Stomach (tissue), 4 donors: ENCODE measurements at regions not wholly inside any gene's neighbourhood (a gene's known extent, or its start where the extent isn't known, plus 50 kb on each side); places are given as distances from the start of the nearest gene placed in this dataset.

ENCODE experiments used
- POLR2A ChIP-seq, 4 donors: fragments of 450-650 bp; IDR thresholded peaks; one replicate each; pipeline ENCODE4 v1.6.1; 2016; ENCODE audit warnings: antibody characterized with exemption in 4 of 4, control low read depth in 2 of 4, mild to moderate bottlenecking in 1 of 4, moderate library complexity in 1 of 4
- POLR2AphosphoS5 ChIP-seq, 3 donors: sonication (generic); formaldehyde crosslinking; IDR thresholded peaks; one replicate each; pipeline ENCODE4 v1.6.1; 2016; ENCODE audit warnings: antibody characterized with exemption in 3 of 3
- TF ChIP-seq, protein P1 (sequence below), 7 experiments: fragments of 450-650 bp in 4 of 7; fragments of 200-600 bp in 3 of 7; sonication (generic) in 3 of 7; IDR thresholded peaks; one replicate each; pipeline ENCODE4 v1.5.1; 2016 to 2019; ENCODE audit warnings: antibody characterized with exemption in 7 of 7, control low read depth in 2 of 7, mild to moderate bottlenecking in 1 of 7

DNA sequence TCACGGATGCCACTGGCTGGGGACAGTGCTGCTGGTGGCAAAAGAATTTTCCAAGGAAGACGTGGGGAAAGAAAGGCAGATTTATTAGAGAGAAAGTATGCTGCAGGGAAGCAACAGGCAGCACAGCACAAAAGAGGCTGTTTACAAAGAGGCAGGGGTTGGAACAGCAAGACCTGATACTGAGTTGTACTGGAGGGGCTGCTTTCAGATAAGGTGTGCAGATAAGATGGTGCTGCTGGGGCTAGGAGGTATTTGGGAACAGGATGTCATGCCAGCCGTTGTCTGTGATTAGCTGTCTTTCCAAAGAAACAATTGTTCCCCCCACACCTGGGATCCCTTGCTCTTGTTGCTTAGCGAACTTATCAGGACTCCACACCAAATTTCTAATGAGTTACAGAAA lies 2023.3 kb upstream of the PCDH20 start:
- TF ChIP-seq, protein P1, sequence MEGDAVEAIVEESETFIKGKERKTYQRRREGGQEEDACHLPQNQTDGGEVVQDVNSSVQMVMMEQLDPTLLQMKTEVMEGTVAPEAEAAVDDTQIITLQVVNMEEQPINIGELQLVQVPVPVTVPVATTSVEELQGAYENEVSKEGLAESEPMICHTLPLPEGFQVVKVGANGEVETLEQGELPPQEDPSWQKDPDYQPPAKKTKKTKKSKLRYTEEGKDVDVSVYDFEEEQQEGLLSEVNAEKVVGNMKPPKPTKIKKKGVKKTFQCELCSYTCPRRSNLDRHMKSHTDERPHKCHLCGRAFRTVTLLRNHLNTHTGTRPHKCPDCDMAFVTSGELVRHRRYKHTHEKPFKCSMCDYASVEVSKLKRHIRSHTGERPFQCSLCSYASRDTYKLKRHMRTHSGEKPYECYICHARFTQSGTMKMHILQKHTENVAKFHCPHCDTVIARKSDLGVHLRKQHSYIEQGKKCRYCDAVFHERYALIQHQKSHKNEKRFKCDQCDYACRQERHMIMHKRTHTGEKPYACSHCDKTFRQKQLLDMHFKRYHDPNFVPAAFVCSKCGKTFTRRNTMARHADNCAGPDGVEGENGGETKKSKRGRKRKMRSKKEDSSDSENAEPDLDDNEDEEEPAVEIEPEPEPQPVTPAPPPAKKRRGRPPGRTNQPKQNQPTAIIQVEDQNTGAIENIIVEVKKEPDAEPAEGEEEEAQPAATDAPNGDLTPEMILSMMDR (IDR thresholded peaks at IDR 0.05): no peak
- TF ChIP-seq POLR2A (IDR thresholded peaks at IDR 0.05): no peak
- TF ChIP-seq POLR2AphosphoS5 (IDR thresholded peaks at IDR 0.05): no peak
